Smooth muscle cell (in vitro differentiated cells): ENCODE measurements at regions not wholly inside any gene's neighbourhood (a gene's known extent, or its start where the extent isn't known, plus 50 kb on each side); places are given as distances from the start of the nearest gene placed in this dataset.

ENCODE experiments used
- DNase-seq: peaks from one replicate; lab custom pipeline; 2025; ENCODE audit not compliant: unreplicated experiment; lab: John Stamatoyannopoulos, UW
- H2AFZ ChIP-seq: fragments of 200-600 bp; sonication (generic); 2 replicates; pipeline ENCODE4 v1.6.0; 2016; ENCODE audit warnings: antibody characterized with exemption, low read depth, mild to moderate bottlenecking
- H3F3A ChIP-seq: fragments of 200-600 bp; sonication (generic); 2 replicates; pipeline ENCODE4 v1.6.0; 2017; ENCODE audit warnings: antibody characterized with exemption, low read depth
- H3K27ac ChIP-seq: fragments of 200-600 bp; sonication (generic); 2 replicates; pipeline ENCODE4 v1.5.1; 2016; ENCODE audit warnings: low read depth, mild to moderate bottlenecking
- H3K27me3 ChIP-seq: fragments of 200-600 bp; sonication (generic); 2 replicates; pipeline ENCODE4 v1.6.1; 2016; ENCODE audit warnings: low read depth, mild to moderate bottlenecking
- H3K36me3 ChIP-seq: fragments of 200-600 bp; sonication (generic); 2 replicates; pipeline ENCODE4 v1.5.1; 2016; ENCODE audit warnings: low read depth
- H3K4me1 ChIP-seq: fragments of 200-600 bp; sonication (generic); 2 replicates; pipeline ENCODE4 v1.5.1; 2016; ENCODE audit warnings: low read depth
- H3K4me2 ChIP-seq: fragments of 200-600 bp; sonication (generic); 2 replicates; pipeline ENCODE4 v1.6.0; 2016; ENCODE audit warnings: mild to moderate bottlenecking
- H3K4me3 ChIP-seq: fragments of 200-600 bp; sonication (generic); 2 replicates; pipeline ENCODE4 v1.5.1; 2016; ENCODE audit warnings: mild to moderate bottlenecking
- H3K79me2 ChIP-seq: fragments of 200-600 bp; sonication (generic); 2 replicates; pipeline ENCODE4 v1.6.0; 2016; ENCODE audit warnings: low read depth, mild to moderate bottlenecking
- H3K9ac ChIP-seq: fragments of 200-600 bp; sonication (generic); 2 replicates; pipeline ENCODE4 v1.6.0; 2016; ENCODE audit warnings: low read depth
- H3K9me3 ChIP-seq: fragments of 200-600 bp; sonication (generic); replicated peaks from 2 replicates; pipeline ENCODE4 v1.5.1; 2016; ENCODE audit warnings: low read depth
- H4K20me1 ChIP-seq: fragments of 200-600 bp; sonication (generic); 2 replicates; pipeline ENCODE4 v1.6.0; 2016; ENCODE audit warnings: low read depth
- WGBS: methylation state at CpG from one replicate; pipeline ENCODE4 v1.1.7; 2016; ENCODE audit warnings: low lambda C conversion rate; 5-methylcytosine and 5-hydroxymethylcytosine counted together
- TF ChIP-seq, protein P1 (sequence below): fragments of 200-600 bp; sonication (generic); IDR thresholded peaks from 2 replicates; pipeline ENCODE4 v1.5.1; 2017; ENCODE audit warnings: borderline replicate concordance, mild to moderate bottlenecking, antibody characterized with exemption; ENCODE audit not compliant: insufficient read depth, poor library complexity, severe bottlenecking

DNA sequence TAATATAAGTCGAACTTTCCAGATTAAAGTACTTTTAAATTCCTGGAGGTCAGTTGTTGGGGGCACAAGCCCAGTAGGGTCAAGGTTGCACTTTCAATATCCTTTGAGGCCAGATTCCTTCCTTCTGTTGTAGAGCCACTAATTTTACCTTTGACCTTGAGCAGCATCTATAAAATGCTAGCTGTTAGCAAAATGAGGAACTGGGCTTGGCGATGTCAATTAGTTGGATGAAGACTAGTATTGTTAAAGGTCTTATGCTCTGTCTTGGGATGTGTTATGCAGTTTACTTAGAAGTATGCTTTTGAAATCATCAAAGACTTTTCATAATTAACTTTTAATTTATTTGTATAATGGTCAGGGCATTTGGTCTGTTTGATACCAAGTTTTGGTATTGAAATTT is 425.9 kb upstream of the PROX1 start:
- no peak overlapping the region for H3K9ac ChIP-seq
- TF ChIP-seq, protein P1, sequence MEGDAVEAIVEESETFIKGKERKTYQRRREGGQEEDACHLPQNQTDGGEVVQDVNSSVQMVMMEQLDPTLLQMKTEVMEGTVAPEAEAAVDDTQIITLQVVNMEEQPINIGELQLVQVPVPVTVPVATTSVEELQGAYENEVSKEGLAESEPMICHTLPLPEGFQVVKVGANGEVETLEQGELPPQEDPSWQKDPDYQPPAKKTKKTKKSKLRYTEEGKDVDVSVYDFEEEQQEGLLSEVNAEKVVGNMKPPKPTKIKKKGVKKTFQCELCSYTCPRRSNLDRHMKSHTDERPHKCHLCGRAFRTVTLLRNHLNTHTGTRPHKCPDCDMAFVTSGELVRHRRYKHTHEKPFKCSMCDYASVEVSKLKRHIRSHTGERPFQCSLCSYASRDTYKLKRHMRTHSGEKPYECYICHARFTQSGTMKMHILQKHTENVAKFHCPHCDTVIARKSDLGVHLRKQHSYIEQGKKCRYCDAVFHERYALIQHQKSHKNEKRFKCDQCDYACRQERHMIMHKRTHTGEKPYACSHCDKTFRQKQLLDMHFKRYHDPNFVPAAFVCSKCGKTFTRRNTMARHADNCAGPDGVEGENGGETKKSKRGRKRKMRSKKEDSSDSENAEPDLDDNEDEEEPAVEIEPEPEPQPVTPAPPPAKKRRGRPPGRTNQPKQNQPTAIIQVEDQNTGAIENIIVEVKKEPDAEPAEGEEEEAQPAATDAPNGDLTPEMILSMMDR = no peak
- no peaks in the 10 kb centered on the region for H3K36me3 ChIP-seq
- H3K9me3 ChIP-seq = peaks cover 3% of the 10 kb centered on the region
- no peaks in the 10 kb centered on the region for H3K4me1 ChIP-seq
- H2AFZ ChIP-seq = no peak overlapping the region
- no peaks in the 10 kb centered on the region for H3K79me2 ChIP-seq
- no peak overlapping the region for H3K4me2 ChIP-seq
- WGBS = 96% methylated on average over 2 of the region's 2 CpGs
- no peak overlapping the region for H3K4me3 ChIP-seq
- no peaks in the 10 kb centered on the region for H3F3A ChIP-seq
- DNase-seq = no peak
- H3K27me3 ChIP-seq = peaks cover 4% of the 10 kb centered on the region
- no peaks in the 10 kb centered on the region for H4K20me1 ChIP-seq
- H3K27ac ChIP-seq = no peak overlapping the region

DNA sequence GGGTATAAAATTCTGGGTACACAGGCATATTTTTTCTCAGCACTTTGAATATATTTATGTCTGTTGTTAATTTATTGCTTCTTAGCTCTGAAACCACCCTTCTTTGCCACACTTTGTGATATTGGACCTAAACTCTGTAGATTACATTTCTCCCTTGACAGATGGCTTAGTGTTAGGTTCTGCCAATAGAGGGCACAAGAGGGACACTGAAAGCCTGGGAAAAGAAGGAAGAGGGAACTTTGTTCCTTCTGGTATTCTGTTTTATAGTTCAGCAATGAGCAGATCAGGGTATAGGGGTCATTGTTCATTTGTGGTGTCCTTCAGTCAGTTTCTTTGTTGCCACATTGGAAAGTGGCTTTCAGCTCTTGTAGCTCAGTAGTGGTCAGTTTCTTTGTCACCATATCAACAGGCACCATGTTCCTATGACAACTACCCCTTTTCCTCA is 423.5 kb upstream of the PROX1 start:
- Histone ChIP-seq H3K27ac (no peak overlapping the region), H3K27me3 (no peaks in the 10 kb centered on the region), H3K4me1 (no peaks in the 10 kb centered on the region), H3K79me2 (no peaks in the 10 kb centered on the region), H3K36me3 (no peaks in the 10 kb centered on the region), H3F3A (no peaks in the 10 kb centered on the region), H3K4me3 (no peak overlapping the region), H3K9ac (no peak overlapping the region), H3K9me3 (peaks cover 3% of the 10 kb centered on the region), H3K4me2 (no peak overlapping the region), H2AFZ (no peak overlapping the region), H4K20me1 (no peaks in the 10 kb centered on the region)
- no peak for DNase-seq
- TF ChIP-seq, protein P1 = no peak

DNA sequence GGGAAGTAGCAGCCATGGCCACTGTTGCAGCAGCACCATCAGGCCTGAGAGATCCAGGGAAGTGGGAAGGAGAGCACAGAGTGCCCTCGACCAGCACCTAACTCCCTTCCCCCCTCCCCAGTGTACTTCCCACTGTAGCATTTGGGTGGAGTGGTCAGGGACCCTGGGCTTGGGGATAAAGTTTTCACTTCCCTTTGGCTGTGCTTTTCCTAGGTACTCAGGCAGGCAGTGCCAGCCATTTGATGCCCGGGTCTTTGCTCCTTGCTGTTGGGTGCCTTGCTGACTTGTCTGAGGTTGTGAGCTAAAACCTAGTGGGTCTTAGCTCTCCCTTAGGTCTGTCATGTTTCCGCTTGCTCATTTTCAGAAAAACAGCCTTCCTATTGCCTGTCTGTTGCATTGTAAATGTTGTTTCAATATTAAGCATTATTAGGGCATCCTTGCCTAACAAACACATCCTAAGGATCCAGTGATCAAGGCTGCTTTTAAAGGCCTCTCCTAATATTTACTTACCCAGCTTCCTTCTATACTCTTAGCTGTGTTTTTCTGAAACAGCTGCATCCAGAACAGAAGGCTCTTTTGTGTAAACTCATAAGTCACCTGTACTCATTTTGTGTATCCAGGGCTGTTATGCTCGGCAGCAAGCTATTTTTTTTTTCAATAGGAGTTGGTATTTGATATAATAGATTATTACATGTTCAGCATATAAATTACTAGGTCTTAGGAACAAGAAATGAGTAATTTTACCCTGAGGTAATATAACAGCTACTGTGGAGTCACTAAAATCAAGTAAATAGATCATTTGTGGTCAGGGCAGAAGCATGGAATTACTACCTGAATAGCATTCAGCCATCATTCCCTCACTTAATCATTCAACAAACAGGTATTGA is 418.6 kb upstream of the PROX1 start:
- no peak overlapping the region for H3K27ac ChIP-seq
- no peaks in the 10 kb centered on the region for H3K36me3 ChIP-seq
- no peaks in the 10 kb centered on the region for H3K4me1 ChIP-seq
- no peaks in the 10 kb centered on the region for H3K27me3 ChIP-seq
- peaks cover 2% of the 10 kb centered on the region for H3K9me3 ChIP-seq
- no peak overlapping the region for H3K4me2 ChIP-seq
- no peak overlapping the region for H2AFZ ChIP-seq
- H3K4me3 ChIP-seq = no peak overlapping the region
- H4K20me1 ChIP-seq = no peaks in the 10 kb centered on the region
- H3K9ac ChIP-seq = no peak overlapping the region
- WGBS = 86% methylated on average over 4 of the region's 4 CpGs
- H3K79me2 ChIP-seq = no peaks in the 10 kb centered on the region
- no peak for DNase-seq
- H3F3A ChIP-seq = no peaks in the 10 kb centered on the region
- TF ChIP-seq, protein P1 = no peak

DNA sequence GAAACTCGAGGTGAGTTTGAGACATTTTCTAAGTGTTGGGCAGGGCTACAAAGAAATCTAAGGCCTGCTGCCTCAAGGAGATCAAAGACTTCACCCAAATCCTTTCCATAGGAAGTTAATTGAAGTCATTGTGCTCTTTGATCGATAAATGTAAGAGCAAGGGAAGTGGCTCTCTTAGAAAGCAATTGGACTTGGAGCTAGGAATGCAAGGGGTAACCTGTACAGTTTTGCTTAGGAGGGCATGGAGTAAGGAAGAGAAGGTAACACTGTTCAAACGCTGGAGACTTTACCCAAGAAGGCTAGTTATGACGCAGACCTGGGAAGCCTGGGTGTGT is 418.0 kb upstream of the PROX1 start:
- no peak overlapping the region for H3K4me3 ChIP-seq
- H3K4me1 ChIP-seq = no peaks in the 10 kb centered on the region
- no peak overlapping the region for H3K27ac ChIP-seq
- no peak overlapping the region for H2AFZ ChIP-seq
- no peak for DNase-seq
- H3K79me2 ChIP-seq = no peaks in the 10 kb centered on the region
- TF ChIP-seq, protein P1 = no peak
- H3K36me3 ChIP-seq = no peaks in the 10 kb centered on the region
- H3F3A ChIP-seq = no peaks in the 10 kb centered on the region
- no peaks in the 10 kb centered on the region for H3K27me3 ChIP-seq
- 84% methylated on average over 4 of the region's 4 CpGs for WGBS
- H4K20me1 ChIP-seq = no peaks in the 10 kb centered on the region
- H3K9ac ChIP-seq = no peak overlapping the region
- no peaks in the 10 kb centered on the region for H3K9me3 ChIP-seq
- no peak overlapping the region for H3K4me2 ChIP-seq
